ENCODE measurements at regions not wholly inside any gene's neighbourhood (a gene's known extent, or its start where the extent isn't known, plus 50 kb on each side); places are given as distances from the start of the nearest gene placed in this dataset.
"Not testable (repeated sequence)": the region's sequence is repeated elsewhere in the genome, so short reads cannot be mapped to it uniquely, and the experiment has no call there.

- Histone ChIP-seq H3K9me3 (ENCODE audit: control insufficient read depth in 2 of 2, low read length in 2 of 2) (no peaks in the 10 kb centered on the region), H3K4me1 (ENCODE audit: control insufficient read depth, insufficient read depth, low read length) (no peaks in the 10 kb centered on the region), H3K36me3 (ENCODE audit: control insufficient read depth in 2 of 2, insufficient read depth in 2 of 2, low read length in 2 of 2) (no peaks in the 10 kb centered on the region), H3K9ac (ENCODE audit: low read length in 2 of 2) (no peak overlapping the region), H3K27ac (ENCODE audit: low read length) (no peak overlapping the region), H3K27me3 (ENCODE audit: control insufficient read depth in 1 of 2, insufficient read depth in 2 of 2, low read length in 2 of 2) (no peaks in the 10 kb centered on the region), H3K4me3 (ENCODE audit: low read length in 2 of 2) (no peak overlapping the region)
These were observed 130.8 kb upstream of the ID2 start for GRCh38 chr2:8550937-8551621.

GRCh38 chr2:8551622-8552074 lies 130.2 kb upstream of the ID2 start:
- H3K27me3 ChIP-seq (ENCODE audit: control insufficient read depth in 1 of 2, insufficient read depth in 2 of 2, low read length in 2 of 2) = no peaks in the 10 kb centered on the region
- H3K27ac ChIP-seq (ENCODE audit: low read length) = no peak overlapping the region
- H3K36me3 ChIP-seq (ENCODE audit: control insufficient read depth in 2 of 2, insufficient read depth in 2 of 2, low read length in 2 of 2) = no peaks in the 10 kb centered on the region
- H3K9ac ChIP-seq (ENCODE audit: low read length in 2 of 2) = no peak overlapping the region
- H3K4me3 ChIP-seq (ENCODE audit: low read length in 2 of 2) = no peak overlapping the region
- H3K9me3 ChIP-seq (ENCODE audit: control insufficient read depth in 2 of 2, low read length in 2 of 2) = no peaks in the 10 kb centered on the region
- no peaks in the 10 kb centered on the region for H3K4me1 ChIP-seq (ENCODE audit: control insufficient read depth, insufficient read depth, low read length)

- Histone ChIP-seq H3K4me1 (ENCODE audit: control insufficient read depth, insufficient read depth, low read length) (no peaks in the 10 kb centered on the region), H3K36me3 (ENCODE audit: control insufficient read depth in 2 of 2, insufficient read depth in 2 of 2, low read length in 2 of 2) (no peaks in the 10 kb centered on the region), H3K9me3 (ENCODE audit: control insufficient read depth in 2 of 2, low read length in 2 of 2) (no peaks in the 10 kb centered on the region), H3K4me3 (ENCODE audit: low read length in 2 of 2) (no peak overlapping the region), H3K27ac (ENCODE audit: low read length) (no peak overlapping the region), H3K27me3 (ENCODE audit: control insufficient read depth in 1 of 2, insufficient read depth in 2 of 2, low read length in 2 of 2) (no peaks in the 10 kb centered on the region), H3K9ac (ENCODE audit: low read length in 2 of 2) (no peak overlapping the region)
These were observed 129.5 kb upstream of the ID2 start for GRCh38 chr2:8552293-8552801.

- H3K36me3 ChIP-seq (ENCODE audit: control insufficient read depth in 2 of 2, insufficient read depth in 2 of 2, low read length in 2 of 2) = no peaks in the 10 kb centered on the region
- no peak overlapping the region for H3K9ac ChIP-seq (ENCODE audit: low read length in 2 of 2)
- no peak overlapping the region for H3K27ac ChIP-seq (ENCODE audit: low read length)
- H3K27me3 ChIP-seq (ENCODE audit: control insufficient read depth in 1 of 2, insufficient read depth in 2 of 2, low read length in 2 of 2) = no peaks in the 10 kb centered on the region
- no peak overlapping the region for H3K4me3 ChIP-seq (ENCODE audit: low read length in 2 of 2)
- H3K4me1 ChIP-seq (ENCODE audit: control insufficient read depth, insufficient read depth, low read length) = no peaks in the 10 kb centered on the region
- H3K9me3 ChIP-seq (ENCODE audit: control insufficient read depth in 2 of 2, low read length in 2 of 2) = no peaks in the 10 kb centered on the region
These were observed 128.2 kb upstream of the ID2 start for GRCh38 chr2:8553643-8554042.

- Histone ChIP-seq H3K4me1 (ENCODE audit: control insufficient read depth, insufficient read depth, low read length) (no peaks in the 10 kb centered on the region), H3K27me3 (ENCODE audit: control insufficient read depth in 1 of 2, insufficient read depth in 2 of 2, low read length in 2 of 2) (no peaks in the 10 kb centered on the region), H3K9ac (ENCODE audit: low read length in 2 of 2) (no peak overlapping the region), H3K4me3 (ENCODE audit: low read length in 2 of 2) (no peak overlapping the region), H3K9me3 (ENCODE audit: control insufficient read depth in 2 of 2, low read length in 2 of 2) (no peaks in the 10 kb centered on the region), H3K36me3 (ENCODE audit: control insufficient read depth in 2 of 2, insufficient read depth in 2 of 2, low read length in 2 of 2) (no peaks in the 10 kb centered on the region), H3K27ac (ENCODE audit: low read length) (no peak overlapping the region)
These were observed 127.5 kb upstream of the ID2 start for GRCh38 chr2:8554296-8554806.

GRCh38 chr2:8555543-8555942 lies 126.3 kb upstream of the ID2 start:
- Histone ChIP-seq H3K4me3 (ENCODE audit: low read length in 2 of 2) (no peak overlapping the region), H3K36me3 (ENCODE audit: control insufficient read depth in 2 of 2, insufficient read depth in 2 of 2, low read length in 2 of 2) (no peaks in the 10 kb centered on the region), H3K4me1 (ENCODE audit: control insufficient read depth, insufficient read depth, low read length) (no peaks in the 10 kb centered on the region), H3K9me3 (ENCODE audit: control insufficient read depth in 2 of 2, low read length in 2 of 2) (no peaks in the 10 kb centered on the region), H3K27ac (ENCODE audit: low read length) (no peak overlapping the region), H3K27me3 (ENCODE audit: control insufficient read depth in 1 of 2, insufficient read depth in 2 of 2, low read length in 2 of 2) (no peaks in the 10 kb centered on the region), H3K9ac (ENCODE audit: low read length in 2 of 2) (no peak overlapping the region)

- Histone ChIP-seq H3K4me1 (ENCODE audit: control insufficient read depth, insufficient read depth, low read length) (no peaks in the 10 kb centered on the region), H3K27ac (ENCODE audit: low read length) (no peak overlapping the region)
These were observed 123.8 kb upstream of the ID2 start for GRCh38 chr2:8558096-8558495.

GRCh38 chr2:8558956-8559355 lies 122.9 kb upstream of the ID2 start:
- H3K9ac ChIP-seq (ENCODE audit: low read length in 2 of 2) = no peak overlapping the region
- H3K36me3 ChIP-seq (ENCODE audit: control insufficient read depth in 2 of 2, insufficient read depth in 2 of 2, low read length in 2 of 2) = no peaks in the 10 kb centered on the region
- no peaks in the 10 kb centered on the region for H3K27me3 ChIP-seq (ENCODE audit: control insufficient read depth in 1 of 2, insufficient read depth in 2 of 2, low read length in 2 of 2)
- no peak overlapping the region for H3K4me3 ChIP-seq (ENCODE audit: low read length in 2 of 2)
- no peaks in the 10 kb centered on the region for H3K9me3 ChIP-seq (ENCODE audit: control insufficient read depth in 2 of 2, low read length in 2 of 2)
- H3K27ac ChIP-seq (ENCODE audit: low read length) = no peak overlapping the region
- no peaks in the 10 kb centered on the region for H3K4me1 ChIP-seq (ENCODE audit: control insufficient read depth, insufficient read depth, low read length)

More at GRCh38 chr2:8558096-8558495, 123.8 kb upstream of the ID2 start:
- H3K27me3 ChIP-seq (ENCODE audit: control insufficient read depth in 1 of 2, insufficient read depth in 2 of 2, low read length in 2 of 2) = no peaks in the 10 kb centered on the region
- H3K9ac ChIP-seq (ENCODE audit: low read length in 2 of 2) = no peak overlapping the region
- no peaks in the 10 kb centered on the region for H3K9me3 ChIP-seq (ENCODE audit: control insufficient read depth in 2 of 2, low read length in 2 of 2)
- H3K4me3 ChIP-seq (ENCODE audit: low read length in 2 of 2) = no peak overlapping the region
- no peaks in the 10 kb centered on the region for H3K36me3 ChIP-seq (ENCODE audit: control insufficient read depth in 2 of 2, insufficient read depth in 2 of 2, low read length in 2 of 2)

- Histone ChIP-seq H3K9me3 (ENCODE audit: control insufficient read depth in 2 of 2, low read length in 2 of 2) (no peaks in the 10 kb centered on the region), H3K4me3 (ENCODE audit: low read length in 2 of 2) (no peak overlapping the region), H3K27me3 (ENCODE audit: control insufficient read depth in 1 of 2, insufficient read depth in 2 of 2, low read length in 2 of 2) (no peaks in the 10 kb centered on the region), H3K9ac (ENCODE audit: low read length in 2 of 2) (no peak overlapping the region), H3K36me3 (ENCODE audit: control insufficient read depth in 2 of 2, insufficient read depth in 2 of 2, low read length in 2 of 2) (no peaks in the 10 kb centered on the region), H3K4me1 (ENCODE audit: control insufficient read depth, insufficient read depth, low read length) (no peaks in the 10 kb centered on the region), H3K27ac (ENCODE audit: low read length) (no peak overlapping the region)
These were observed 122.1 kb upstream of the ID2 start for GRCh38 chr2:8559805-8560204.

- H3K36me3 ChIP-seq (ENCODE audit: control insufficient read depth in 2 of 2, insufficient read depth in 2 of 2, low read length in 2 of 2); H3K9me3 ChIP-seq (ENCODE audit: control insufficient read depth in 2 of 2, low read length in 2 of 2); H3K27ac ChIP-seq (ENCODE audit: low read length); H3K27me3 ChIP-seq (ENCODE audit: control insufficient read depth in 1 of 2, insufficient read depth in 2 of 2, low read length in 2 of 2); H3K4me3 ChIP-seq (ENCODE audit: low read length in 2 of 2); H3K9ac ChIP-seq (ENCODE audit: low read length in 2 of 2); H3K4me1 ChIP-seq (ENCODE audit: control insufficient read depth, insufficient read depth, low read length): not testable (repeated sequence)
These were observed 120.2 kb upstream of the ID2 start for GRCh38 chr2:8561692-8562091.

GRCh38 chr2:8563814-8564474 lies 117.9 kb upstream of the ID2 start:
- Histone ChIP-seq H3K4me3 (ENCODE audit: low read length in 2 of 2) (no peak overlapping the region), H3K36me3 (ENCODE audit: control insufficient read depth in 2 of 2, insufficient read depth in 2 of 2, low read length in 2 of 2) (no peaks in the 10 kb centered on the region), H3K27ac (ENCODE audit: low read length) (no peak overlapping the region), H3K9me3 (ENCODE audit: control insufficient read depth in 2 of 2, low read length in 2 of 2) (no peaks in the 10 kb centered on the region), H3K9ac (ENCODE audit: low read length in 2 of 2) (no peak overlapping the region), H3K27me3 (ENCODE audit: control insufficient read depth in 1 of 2, insufficient read depth in 2 of 2, low read length in 2 of 2) (no peaks in the 10 kb centered on the region), H3K4me1 (ENCODE audit: control insufficient read depth, insufficient read depth, low read length) (no peaks in the 10 kb centered on the region)

Measured in stomach smooth muscle (tissue), 2 donors.